Stimulated activated CD8-positive, alpha-beta memory T cell treated with anti-CD3 and anti-CD28 coated beads, Interleukin-2, amount 100 ng/mL, for 48 hours (primary cell): ENCODE measurements at regions not wholly inside any gene's neighbourhood (a gene's known extent, or its start where the extent isn't known, plus 50 kb on each side); places are given as distances from the start of the nearest gene placed in this dataset.
"Not testable (repeated sequence)": the region's sequence is repeated elsewhere in the genome, so short reads cannot be mapped to it uniquely, and the experiment has no call there.

Experiments
- DNase-seq, 2 donors: peaks; one replicate each; pipeline ENCODE4 v3.0.0-alpha.2; 2020; ENCODE audit warnings: low read depth in 2 of 2

- DNase-seq: no peak
These were observed 426.0 kb upstream of the PMFBP1 start for GRCh38 chr16:72597938-72598337.

- no peak for DNase-seq
These were observed 424.4 kb upstream of the PMFBP1 start for GRCh38 chr16:72596373-72596772.

GRCh38 chr16:72590151-72590937, 418.4 kb upstream of the PMFBP1 start:
- no peak for DNase-seq

GRCh38 chr16:72588551-72588950, 416.6 kb upstream of the PMFBP1 start:
- no peak for DNase-seq

- DNase-seq: not testable (repeated sequence)
These were observed 406.1 kb upstream of the PMFBP1 start for GRCh38 chr16:72578061-72578460.

- DNase-seq: no peak
These were observed 404.2 kb upstream of the PMFBP1 start for GRCh38 chr16:72576189-72576588.

- no peak for DNase-seq
These were observed 397.7 kb upstream of the PMFBP1 start for GRCh38 chr16:72569677-72570076.

GRCh38 chr16:72568502-72568901, 396.5 kb upstream of the PMFBP1 start:
- DNase-seq: no peak

- DNase-seq: no peak
These were observed 394.2 kb upstream of the PMFBP1 start for GRCh38 chr16:72566174-72566573.

- no peak for DNase-seq
These were observed 393.2 kb upstream of the PMFBP1 start for GRCh38 chr16:72565106-72565505.

- no peak for DNase-seq
These were observed 388.7 kb upstream of the PMFBP1 start for GRCh38 chr16:72560617-72561016.

GRCh38 chr16:72558501-72558900, 386.5 kb upstream of the PMFBP1 start:
- no peak for DNase-seq

GRCh38 chr16:72554935-72555334, 383.0 kb upstream of the PMFBP1 start:
- no peak for DNase-seq

GRCh38 chr16:72552654-72553053, 380.7 kb upstream of the PMFBP1 start:
- no peak for DNase-seq

GRCh38 chr16:72551649-72552048, 379.7 kb upstream of the PMFBP1 start:
- DNase-seq: no peak

- DNase-seq: no peak
These were observed 377.9 kb upstream of the PMFBP1 start for GRCh38 chr16:72549878-72550277.

GRCh38 chr16:72542102-72542501, 370.1 kb upstream of the PMFBP1 start:
- no peak for DNase-seq

GRCh38 chr16:72537664-72538063, 365.7 kb upstream of the PMFBP1 start:
- no peak for DNase-seq

- no peak for DNase-seq
These were observed 364.9 kb upstream of the PMFBP1 start for GRCh38 chr16:72536723-72537435.

GRCh38 chr16:72532906-72533410, 361.0 kb upstream of the PMFBP1 start:
- no peak for DNase-seq

- DNase-seq: no peak
These were observed 358.5 kb upstream of the PMFBP1 start for GRCh38 chr16:72530434-72530833.

GRCh38 chr16:72523087-72523486, 351.1 kb upstream of the PMFBP1 start:
- no peak for DNase-seq

- DNase-seq: no peak
These were observed 345.2 kb upstream of the PMFBP1 start for GRCh38 chr16:72517154-72517553.
